Suprapubic skin (tissue), 3 donors: ENCODE measurements at regions not wholly inside any gene's neighbourhood (a gene's known extent, or its start where the extent isn't known, plus 50 kb on each side); places are given as distances from the start of the nearest gene placed in this dataset.

Experiments
- POLR2A ChIP-seq, 2 donors: fragments of 450-650 bp; IDR thresholded peaks; one replicate each; pipeline ENCODE4 v1.6.1; 2017; ENCODE audit warnings: antibody characterized with exemption in 2 of 2, mild to moderate bottlenecking in 2 of 2, moderate library complexity in 2 of 2
- TF ChIP-seq, protein P1 (sequence below), 2 donors: fragments of 200-600 bp in 1 of 2; fragments of 450-650 bp in 1 of 2; sonication (generic) in 1 of 2; IDR thresholded peaks; one replicate each; pipeline ENCODE4 v1.5.1; 2016 to 2019; ENCODE audit warnings: antibody characterized with exemption in 2 of 2, mild to moderate bottlenecking in 1 of 2, moderate library complexity in 1 of 2

- TF ChIP-seq, protein P1, sequence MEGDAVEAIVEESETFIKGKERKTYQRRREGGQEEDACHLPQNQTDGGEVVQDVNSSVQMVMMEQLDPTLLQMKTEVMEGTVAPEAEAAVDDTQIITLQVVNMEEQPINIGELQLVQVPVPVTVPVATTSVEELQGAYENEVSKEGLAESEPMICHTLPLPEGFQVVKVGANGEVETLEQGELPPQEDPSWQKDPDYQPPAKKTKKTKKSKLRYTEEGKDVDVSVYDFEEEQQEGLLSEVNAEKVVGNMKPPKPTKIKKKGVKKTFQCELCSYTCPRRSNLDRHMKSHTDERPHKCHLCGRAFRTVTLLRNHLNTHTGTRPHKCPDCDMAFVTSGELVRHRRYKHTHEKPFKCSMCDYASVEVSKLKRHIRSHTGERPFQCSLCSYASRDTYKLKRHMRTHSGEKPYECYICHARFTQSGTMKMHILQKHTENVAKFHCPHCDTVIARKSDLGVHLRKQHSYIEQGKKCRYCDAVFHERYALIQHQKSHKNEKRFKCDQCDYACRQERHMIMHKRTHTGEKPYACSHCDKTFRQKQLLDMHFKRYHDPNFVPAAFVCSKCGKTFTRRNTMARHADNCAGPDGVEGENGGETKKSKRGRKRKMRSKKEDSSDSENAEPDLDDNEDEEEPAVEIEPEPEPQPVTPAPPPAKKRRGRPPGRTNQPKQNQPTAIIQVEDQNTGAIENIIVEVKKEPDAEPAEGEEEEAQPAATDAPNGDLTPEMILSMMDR (IDR thresholded peaks at IDR 0.05), result no peak
- TF ChIP-seq POLR2A (IDR thresholded peaks at IDR 0.05), result no peak
These were observed 86.3 kb upstream of the FAM13C start for GRCh38 chr10:59448616-59449015.
